LNCaP clone FGC (cell line): ENCODE measurements at regions not wholly inside any gene's neighbourhood (a gene's known extent, or its start where the extent isn't known, plus 50 kb on each side); places are given as distances from the start of the nearest gene placed in this dataset.

Experiments used
- DNase-seq: peaks from one replicate; pipeline ENCODE4 v3.0.0-alpha.2; 2011; ENCODE audit warnings: low read depth
- H3K4me3 ChIP-seq: 2 replicates; pipeline ENCODE4 v1.5.1; 2011; ENCODE audit warnings: mild to moderate bottlenecking, low read depth, low read length, control low read depth
- CTCF ChIP-seq: IDR thresholded peaks from 2 replicates; pipeline ENCODE4 v1.5.1; 2012; ENCODE audit warnings: mild to moderate bottlenecking; ENCODE audit not compliant: control insufficient read depth, insufficient read depth; ENCODE audit errors: extremely low read depth

DNA sequence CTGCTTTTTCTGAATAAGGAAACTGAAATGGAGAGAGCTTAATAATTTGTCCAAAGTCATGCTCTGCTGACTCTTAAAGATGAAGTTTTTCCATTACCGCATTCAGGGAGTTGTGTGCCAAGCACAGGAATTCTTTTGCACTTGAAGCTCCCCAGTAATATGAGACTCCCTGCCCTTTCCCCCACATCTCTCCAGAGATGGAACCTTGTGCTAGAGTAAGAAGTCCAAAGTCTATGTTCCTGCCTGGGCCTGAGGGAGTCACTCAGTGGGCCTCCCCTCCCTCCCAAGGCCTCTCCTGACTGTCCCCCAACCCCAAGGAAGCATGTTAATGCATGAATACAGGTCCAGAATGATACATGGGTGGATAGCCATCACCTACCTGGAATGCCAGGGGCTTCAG, 173.3 kb upstream of the SEMA6A start:
- DNase-seq = no peak
- H3K4me3 ChIP-seq = no peak overlapping the region
- TF ChIP-seq CTCF = no peak

DNA sequence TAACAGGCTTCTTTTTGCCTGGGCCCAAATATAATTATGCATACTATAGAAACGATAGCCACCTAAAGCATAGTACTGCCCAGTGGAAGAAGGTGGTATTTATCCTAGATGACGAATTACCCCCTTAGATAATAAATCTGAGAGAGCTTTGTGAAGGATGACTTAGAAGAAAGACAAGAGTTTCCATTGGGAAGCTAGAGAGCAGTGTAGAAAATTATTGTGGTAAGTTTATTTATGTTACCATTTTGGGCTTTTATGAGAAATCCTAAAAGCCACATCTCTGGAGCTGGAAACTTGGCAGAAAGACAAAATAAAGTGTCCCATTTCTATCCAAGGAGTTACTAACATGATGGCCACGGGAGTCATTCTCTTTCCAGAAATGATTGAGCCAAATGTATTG, 172.0 kb upstream of the SEMA6A start:
- no peak for TF ChIP-seq CTCF
- DNase-seq = no peak
- H3K4me3 ChIP-seq = no peak overlapping the region

DNA sequence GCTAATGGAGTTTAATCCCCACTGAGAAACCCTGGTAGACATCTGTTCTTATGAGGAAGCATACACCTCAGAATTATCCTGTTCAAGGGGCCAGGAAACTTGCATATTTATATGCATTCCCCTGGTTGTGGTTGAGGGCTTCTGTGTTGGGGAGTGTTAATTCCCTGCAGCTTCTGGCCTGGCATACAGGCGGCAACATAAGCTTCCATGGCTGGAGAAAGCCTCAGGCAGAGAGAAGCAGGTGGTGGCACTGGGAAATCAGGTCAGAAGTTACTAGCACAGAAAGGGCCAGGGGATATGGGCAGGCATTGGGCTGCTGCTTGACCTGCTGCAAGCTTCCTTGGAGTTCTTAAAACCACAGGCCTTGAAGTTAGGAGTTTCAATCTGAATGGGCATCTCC, 166.1 kb upstream of the SEMA6A start:
- no peak overlapping the region for H3K4me3 ChIP-seq
- no peak for DNase-seq
- TF ChIP-seq CTCF = no peak

GRCh38 chr5:116739571-116739970, 164.9 kb upstream of the SEMA6A start:
- TF ChIP-seq CTCF = no peak
- H3K4me3 ChIP-seq = no peak overlapping the region
- DNase-seq = no peak

DNA sequence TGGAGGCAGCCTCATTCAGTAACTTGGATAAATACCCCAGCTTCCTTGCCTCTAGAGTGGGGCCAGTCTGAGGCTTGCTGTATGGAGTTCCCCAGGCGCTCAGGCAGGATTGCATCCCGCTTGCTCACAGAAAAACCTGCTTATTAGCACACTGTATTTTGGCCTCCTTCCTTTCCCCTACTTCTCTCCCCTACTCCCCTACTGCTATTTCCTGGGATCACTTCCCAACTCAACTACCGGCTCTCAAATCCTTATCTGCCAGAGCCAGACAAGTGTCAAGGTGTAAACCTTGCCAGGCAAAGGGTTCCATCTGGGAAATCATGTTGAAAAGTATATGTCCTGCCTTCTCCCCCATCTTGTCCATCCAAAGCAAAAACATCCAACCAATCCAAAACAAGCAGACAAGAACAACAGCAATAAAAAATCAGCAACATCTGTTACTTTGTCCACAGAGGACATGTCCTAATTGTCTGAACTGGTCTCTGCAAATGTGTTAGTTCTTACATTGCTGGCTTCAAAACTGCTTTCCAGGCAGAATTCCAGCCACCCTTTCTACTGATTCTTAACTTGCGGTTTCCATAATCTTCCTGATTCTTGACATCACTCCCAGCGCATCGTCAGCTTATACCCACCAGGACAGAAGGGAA, 164.1 kb upstream of the SEMA6A start:
- peak; percentile 38 for DNase-seq
- TF ChIP-seq CTCF = no peak
- H3K4me3 ChIP-seq = no peak overlapping the region

GRCh38 chr5:116738239-116738614, 163.6 kb upstream of the SEMA6A start:
- TF ChIP-seq CTCF = no peak
- DNase-seq = no peak
- H3K4me3 ChIP-seq = no peak overlapping the region

DNA sequence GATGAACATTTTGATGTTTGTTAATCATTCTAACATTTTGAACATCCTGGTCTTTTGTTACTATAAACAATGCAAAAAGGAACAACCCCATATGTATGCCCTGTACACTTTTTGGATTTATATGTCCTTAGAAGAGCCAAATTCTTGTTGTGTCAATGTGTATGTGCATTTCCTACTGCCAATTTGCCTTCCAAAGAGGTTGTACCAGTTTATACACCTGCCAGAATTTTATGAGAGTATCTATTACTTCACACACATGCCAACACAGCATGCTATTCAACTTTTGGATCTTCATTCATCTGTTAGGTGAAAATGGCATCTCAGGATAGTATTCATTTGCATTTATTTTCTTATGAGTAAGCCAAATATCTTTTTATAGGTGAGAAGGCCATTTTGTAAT, 162.0 kb upstream of the SEMA6A start:
- TF ChIP-seq CTCF = no peak
- H3K4me3 ChIP-seq = no peak overlapping the region
- DNase-seq = peak; percentile 92
